DMS153 treated with DMSO at 0.1 percent for 48 hours (cell line): ENCODE measurements at regions not wholly inside any gene's neighbourhood (a gene's known extent, or its start where the extent isn't known, plus 50 kb on each side); places are given as distances from the start of the nearest gene placed in this dataset.

Source experiments
- DNase-seq: peaks from one replicate; lab custom pipeline; 2025; ENCODE audit not compliant: unreplicated experiment; lab: John Stamatoyannopoulos, UW

DNA sequence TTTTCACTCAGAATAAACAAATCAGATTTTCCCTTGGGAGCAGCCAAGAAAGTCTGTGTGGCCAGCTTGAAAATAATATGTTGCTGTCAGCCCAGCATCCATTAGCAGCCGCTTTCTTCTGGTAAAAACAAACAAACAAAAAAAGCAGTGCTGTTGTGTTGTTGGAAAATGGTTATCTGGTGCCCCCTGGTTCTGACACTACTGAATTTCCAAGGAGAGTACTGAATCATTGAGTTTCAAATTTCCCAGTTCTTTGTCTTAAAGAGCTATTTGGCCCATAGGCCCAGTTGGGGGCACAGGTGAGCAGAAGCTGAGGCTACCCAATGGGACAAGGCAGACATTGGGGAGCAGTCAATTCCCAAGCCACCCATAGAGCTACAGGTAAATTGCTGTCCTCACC lies 995.9 kb downstream of the UQCRFS1 start:
- DNase-seq = no peak

DNA sequence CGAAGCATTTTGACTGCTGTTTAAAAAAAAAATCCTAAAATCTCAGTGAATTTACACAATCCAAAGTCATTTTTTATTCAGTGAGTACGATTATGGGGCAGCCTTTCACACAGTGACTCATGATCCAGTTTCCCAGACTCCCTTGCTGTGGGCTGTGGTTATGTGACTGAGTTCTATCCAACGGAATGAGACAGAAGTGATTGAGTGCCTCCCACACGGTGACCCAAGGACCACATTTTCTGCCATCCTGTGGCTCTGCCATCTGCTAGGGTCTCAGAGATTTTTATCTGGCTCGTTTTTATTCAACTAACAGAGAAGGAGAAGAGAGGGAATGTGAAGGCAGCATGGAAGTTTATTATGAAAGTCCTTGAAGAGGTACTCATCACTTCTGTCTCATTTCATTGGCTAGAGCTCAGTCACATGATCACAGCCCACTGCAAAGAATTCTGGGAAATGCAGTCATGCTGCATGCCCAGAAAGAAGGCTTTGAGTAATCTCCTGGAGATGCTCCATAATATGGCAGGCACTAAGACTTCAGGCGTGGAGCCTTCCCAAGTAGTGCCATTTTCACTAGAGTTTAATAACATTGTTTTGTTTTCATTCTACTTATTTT lies 999.4 kb downstream of the UQCRFS1 start:
- no peak for DNase-seq

DNA sequence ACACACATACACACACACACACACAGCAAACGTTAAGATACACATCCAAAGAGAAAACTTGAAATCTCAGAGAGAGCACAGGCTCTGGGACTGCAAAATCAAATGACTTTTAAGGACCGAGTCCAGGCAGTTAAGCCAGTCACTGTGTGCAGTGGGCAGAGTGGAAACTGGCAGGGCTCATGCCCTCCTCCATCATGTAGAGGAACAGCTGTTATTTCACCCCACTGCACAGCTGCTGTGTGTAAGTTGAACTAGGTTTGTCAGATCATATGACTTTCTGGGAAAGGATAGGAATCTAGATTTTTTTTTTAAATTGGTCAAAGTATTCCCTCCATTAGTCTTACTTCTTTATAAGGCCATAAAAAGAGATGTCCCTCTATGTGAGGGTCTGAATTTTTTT lies 1002.1 kb downstream of the UQCRFS1 start:
- DNase-seq = no peak

DNA sequence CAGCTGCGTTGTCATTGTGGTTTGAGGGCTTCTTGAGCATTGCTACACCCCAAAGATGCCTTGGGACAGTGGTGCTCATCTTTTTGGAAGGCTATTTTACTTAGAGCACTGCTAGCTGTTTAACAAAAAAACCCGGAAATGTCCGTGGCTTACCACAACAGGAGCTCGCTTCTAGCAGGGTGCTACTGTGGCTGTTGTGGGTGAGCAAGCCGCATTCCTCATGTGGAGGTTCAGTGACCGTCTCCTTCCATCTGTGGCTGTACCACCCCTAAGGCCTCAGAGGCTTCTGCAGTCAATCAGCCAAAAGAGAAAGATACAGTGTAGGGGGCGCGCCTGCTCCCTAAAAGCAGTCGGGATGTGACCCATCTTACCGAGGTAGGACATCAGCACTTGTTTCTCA lies 1004.2 kb downstream of the UQCRFS1 start:
- no peak for DNase-seq

DNA sequence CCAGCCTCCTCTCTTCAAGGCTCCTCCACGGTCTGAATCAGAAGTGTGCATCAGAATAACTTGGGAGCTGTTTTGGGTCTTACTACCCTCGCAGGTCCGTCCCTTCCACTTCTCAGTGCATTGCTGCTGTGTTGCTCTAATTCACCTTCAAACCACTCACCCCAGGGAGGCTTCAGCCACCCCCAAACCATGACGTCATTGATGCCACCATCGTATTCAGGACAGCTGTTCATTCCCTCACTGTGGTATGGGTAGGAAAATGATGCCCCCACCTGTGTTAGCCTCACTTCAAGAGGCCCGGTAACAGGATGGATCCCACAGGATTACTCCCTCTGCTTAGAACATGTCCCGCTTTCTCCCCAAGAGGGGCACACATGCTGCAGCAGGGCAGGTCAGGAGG lies 1005.7 kb downstream of the UQCRFS1 start:
- no peak for DNase-seq

DNA sequence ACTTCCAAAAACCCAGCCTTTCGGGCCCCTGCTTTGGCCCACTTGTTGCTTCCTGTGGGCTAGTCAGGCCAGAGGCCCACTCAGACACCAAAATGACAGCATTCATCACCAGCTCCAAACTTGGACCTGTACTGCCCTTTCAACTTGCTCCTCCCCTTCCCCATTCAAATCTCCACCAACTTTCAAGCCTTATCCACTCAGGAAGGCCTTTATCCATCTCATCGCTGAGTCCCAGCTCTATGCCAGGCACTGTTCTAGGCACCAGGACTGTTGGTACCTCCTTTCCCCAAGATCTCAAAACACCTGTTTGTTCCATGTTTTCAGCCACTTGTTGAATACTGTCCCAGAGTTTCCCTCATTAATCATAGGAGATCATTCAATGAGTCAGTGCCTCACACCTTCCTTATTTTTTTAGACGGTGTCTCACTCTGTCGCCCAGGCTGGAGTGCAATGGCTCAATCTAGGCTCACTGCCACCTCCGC lies 1011.4 kb downstream of the UQCRFS1 start:
- DNase-seq = no peak

DNA sequence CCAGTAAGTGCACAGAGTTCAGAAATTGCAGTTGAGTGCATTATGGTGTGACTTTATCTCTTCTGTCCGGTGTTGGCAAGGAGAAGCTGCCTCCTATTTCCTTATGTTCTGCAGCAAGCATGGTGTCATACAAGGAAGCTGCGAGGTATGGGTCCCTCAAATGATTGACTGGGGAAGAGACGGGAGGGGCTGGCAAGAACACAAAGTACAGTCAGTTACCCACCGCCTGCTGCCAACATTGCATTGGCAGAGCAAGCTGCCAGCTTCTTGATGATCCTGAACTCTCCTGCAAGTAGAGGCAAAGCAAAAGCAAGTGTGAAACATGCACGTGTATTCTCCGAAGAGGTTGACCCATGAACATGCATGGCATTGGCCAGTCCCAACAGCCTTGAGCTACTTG lies 1013.6 kb downstream of the UQCRFS1 start:
- no peak for DNase-seq

DNA sequence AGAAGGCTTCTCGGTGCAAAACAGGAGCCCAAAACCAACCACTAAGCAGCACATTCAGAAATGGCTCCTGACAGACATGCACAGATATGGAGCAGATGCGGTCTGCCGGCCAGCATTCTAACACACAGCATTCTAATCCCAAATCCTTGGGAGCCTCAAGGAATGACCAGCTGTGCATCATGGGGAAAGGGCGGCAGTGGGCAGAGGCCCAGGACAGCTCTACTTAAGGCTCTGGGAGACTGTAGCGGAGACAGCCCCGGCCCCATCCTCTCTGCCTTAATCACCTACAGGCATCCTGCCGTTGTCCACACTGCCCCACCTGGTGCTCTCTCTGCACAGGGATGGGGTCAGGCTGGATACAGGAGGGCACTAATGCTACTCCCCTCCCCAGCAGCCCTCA lies 1016.0 kb downstream of the UQCRFS1 start:
- no peak for DNase-seq

DNA sequence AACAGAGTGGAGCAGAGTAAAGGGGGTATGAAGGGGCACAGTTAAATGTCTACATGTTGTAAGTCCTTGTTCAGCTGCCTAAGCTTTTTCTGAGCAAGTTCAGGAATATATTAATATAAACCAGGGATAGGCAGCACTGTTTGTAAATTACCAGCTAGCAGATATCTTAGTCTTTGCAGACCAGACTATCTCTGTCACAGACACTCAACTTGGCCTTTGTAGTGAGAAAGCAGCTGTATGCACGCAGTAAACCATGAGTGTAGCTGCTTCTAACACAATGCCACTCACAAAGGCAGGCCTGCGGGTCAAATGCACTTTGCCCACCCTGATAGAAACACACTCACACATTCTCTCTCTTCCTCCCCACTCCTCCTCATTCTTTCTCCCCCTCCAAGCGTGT lies 1016.9 kb downstream of the UQCRFS1 start:
- DNase-seq = no peak

DNA sequence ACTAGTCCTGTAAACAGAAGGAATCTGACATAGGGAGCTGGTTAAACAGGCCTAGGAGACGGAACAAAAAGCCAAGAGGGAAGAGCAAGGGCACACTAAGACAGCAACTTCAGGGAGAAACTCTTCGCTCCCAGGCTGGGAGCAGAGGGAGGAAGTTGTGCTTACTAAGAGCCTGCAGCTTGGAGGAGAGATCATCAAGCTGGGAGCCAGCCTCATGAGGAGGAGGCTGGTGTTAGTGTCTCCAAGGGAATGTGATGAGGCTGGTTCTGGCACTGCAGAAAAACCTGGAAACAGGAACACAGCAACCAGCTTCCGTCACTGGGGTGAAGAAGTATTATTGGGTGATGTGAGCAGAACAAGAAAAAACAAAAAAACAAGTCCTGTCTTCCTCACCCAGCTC lies 1027.3 kb downstream of the UQCRFS1 start:
- DNase-seq = no peak

DNA sequence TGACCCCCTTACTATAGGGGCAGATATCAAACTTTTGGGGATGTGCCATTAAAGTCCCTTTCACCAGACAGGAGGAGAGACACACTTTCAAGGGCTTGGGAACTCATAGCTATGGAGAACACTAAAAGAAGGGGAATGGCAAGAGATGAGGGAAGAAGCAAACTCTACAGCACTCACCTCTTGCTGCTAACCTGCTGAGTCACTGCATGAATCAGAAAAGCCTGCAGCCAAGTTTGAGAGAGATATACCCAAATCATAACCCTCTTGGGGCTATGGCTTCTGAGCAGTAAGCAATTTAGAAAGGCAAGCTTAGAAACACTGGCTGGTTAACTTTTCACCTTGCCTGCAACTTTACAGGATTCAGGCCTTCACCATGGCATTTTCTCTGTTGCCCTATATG lies 1028.0 kb downstream of the UQCRFS1 start:
- no peak for DNase-seq

DNA sequence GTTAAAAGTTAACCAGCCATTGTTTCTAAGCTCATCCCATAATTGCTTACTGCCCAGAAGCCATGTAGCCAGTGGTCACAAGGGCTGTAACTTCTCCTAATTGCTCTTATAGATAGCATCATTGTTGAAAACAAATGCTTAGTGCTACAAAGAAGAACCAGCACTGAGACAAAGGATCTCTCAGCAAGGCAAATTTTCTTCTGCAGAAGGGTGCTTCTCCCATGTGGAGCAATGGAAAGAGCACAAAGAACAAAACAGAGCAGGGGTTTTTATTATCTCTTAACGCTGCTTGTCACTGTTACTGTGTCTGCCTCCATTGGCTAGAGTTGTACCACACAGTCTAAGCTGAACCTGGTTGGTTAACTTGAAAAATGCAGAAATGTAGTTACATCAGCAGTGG lies 1036.8 kb downstream of the UQCRFS1 start:
- no peak for DNase-seq

DNA sequence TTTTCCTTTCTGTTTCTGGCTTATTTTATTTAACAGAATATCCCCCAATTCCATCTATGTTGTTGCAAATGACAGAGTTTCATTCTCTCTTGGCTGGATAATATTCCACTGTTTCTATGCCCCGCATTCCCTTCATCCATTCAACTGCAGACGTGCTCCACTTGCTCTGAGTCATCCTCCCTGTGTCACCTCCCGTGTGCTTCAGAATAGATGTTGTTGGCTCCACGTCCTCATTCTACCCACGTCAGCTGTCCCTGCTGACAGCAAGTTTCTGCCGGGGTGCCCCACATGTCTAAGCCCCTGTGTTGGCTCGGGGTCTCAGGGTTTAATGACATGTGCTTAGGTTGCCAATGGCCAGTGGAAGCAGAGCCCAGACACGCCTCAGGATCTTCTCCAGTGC lies 1041.0 kb downstream of the UQCRFS1 start:
- DNase-seq = no peak

DNA sequence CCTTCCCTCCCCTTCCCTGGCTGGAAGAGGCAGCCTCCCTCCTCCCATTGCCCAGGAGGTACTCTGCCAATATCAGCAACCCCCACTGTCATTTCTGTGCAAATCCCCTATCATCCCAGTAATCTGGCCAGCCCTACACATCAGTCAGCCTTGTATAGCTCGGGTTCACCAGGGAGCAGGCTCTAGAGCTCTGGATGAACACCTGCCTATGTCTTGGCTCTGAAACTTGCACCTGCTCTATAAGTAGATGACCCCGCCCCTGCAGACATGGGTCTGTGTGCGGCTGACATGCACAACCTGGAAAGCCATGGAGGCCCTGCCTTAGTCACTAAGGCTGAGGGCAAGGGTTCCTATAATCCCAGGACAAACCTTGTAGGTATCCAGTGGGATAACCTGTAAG lies 1042.9 kb downstream of the UQCRFS1 start:
- DNase-seq = no peak

DNA sequence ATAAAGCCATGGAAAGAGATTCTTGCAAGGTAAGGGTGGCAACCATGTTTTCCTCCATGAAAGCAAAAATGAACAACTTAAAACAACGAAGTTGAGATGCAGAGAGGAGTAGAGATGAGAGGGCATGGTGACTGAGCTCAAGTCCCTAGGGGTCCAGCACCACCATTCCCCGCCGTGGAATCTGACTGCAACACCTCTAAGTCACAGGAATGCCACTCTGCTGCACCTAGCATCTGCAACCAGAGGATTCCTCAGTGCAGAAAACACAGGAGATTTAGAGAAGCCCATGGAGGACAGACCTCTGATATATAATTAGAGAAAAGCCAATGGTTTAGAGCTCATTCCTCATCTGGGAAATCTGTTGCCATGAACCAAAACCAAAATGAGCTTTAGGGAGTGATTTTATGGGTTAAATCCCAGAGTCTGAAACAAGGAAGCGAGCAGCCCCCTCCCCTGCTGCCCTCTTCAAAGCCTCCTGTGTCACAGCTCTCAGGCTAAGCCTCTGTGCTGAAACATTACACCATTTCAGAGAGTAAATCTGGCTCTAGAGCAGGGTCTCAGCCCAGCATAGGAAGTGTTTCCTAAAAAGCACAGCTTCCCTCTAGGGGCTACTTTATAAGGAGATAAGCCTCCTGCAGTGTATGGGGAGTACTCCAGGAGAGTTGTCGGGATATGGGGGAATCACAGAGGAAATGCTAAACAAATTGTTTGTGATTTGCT lies 1043.6 kb downstream of the UQCRFS1 start:
- DNase-seq = no peak

DNA sequence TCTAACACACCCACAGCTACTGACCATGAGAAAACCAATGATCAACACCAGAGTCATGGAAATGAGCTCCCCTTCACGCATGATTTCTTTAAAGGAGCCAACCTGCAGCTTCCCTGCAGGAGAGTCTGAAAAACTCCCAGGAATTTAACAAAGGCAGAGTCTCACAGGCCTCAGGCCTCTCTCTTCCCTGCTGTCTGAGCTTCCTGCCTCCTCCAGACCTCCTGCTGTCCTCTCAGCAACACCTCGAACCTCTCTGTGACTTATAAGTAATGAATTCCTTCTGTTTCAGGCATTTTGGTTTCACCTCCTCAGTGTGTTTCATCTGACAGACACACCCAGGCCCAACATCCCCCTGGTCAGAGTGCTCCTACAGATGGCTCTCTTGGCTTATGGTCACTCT lies 1044.4 kb downstream of the UQCRFS1 start:
- no peak for DNase-seq

DNA sequence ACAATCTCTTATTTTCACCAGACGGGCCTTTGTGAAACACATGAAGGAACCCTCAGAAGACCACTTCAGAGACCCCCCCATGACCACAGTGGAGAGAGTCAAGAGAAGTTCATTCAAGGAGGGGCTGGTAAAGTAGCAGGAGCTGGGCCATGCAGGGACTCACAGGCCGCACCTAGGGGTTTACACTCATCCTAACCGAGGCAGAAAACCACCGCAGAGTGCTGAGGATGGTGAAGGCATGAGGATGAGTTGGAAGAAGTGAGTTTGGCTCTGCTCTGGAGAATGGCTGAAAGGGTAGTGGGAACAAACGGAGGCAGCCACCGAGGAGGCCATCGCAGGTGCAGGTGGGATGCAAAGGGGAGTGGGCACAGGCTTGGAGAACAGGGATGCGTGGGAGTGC lies 1046.9 kb downstream of the UQCRFS1 start:
- no peak for DNase-seq

DNA sequence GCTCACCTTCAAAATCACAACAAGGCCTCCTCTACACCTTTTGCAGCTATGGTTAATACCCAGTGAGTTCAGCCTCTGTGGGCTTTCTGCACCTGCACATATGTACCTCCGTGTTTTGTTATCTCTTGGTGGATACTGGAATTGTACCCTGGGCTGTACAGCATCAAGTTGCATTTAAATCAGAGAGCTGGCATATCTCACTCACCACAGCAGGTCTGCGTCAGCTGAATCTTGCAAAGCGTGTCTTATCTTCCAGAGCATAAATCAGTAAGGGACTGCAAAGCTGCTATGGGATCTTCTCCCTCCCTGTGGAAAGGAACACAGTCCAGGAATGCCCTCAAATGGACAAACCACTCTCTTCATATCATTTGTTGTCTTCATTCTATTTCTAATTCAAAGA lies 1048.7 kb downstream of the UQCRFS1 start:
- DNase-seq = no peak

DNA sequence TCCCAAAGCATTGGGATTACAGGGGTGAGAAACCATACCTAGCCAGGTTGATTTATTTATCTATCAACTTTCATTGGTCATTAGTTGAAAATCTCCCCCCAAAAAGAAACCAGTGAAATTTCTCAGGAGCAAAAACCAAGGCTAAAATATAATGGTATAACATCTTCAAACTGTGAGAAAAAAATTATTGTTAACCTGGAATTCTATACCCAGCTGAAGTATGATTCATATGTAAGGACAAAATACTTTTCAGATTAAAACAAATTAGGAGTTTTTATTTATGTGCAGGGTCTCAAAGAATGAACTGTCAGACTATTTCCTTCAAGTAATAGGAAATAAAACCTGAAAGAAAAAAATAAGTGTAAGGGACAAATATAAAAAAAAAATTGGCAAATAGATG lies 1053.9 kb downstream of the UQCRFS1 start:
- no peak for DNase-seq

DNA sequence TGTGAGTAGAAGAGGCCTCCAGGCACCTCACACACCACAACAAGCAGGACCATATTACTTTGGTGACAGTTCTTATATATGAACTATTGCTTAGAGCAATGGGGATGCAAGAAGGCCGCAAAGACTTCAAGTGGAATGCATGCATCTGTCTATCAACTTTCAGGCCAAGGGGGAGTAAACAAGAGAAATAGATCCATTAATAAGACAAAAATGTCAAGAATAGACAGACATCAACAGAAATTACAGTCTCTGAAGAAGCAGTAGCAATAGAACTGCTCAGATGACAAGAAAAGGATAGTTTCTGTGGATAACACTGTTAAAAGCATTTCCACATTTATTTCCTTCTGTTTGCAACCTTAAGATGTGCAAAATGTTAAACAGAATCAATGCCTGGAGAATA lies 1057.7 kb downstream of the UQCRFS1 start:
- DNase-seq = no peak

DNA sequence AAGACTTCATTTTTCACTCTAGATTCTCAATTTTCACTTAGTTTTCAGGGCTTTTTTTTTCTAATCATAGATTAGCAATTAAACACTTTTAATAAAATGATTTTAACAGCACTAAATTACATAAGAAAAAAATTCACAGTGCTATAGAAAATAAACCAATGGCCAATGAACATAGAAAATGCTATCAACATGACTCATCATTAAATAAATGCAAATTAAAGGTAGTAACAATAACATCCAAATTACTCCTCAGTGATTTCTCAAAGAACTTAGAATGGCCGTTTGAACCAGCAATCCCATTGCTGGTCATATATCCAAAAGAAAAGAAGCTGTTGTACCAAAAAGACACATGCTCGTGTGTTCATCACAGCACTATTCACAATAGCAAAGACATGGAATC lies 1058.9 kb downstream of the UQCRFS1 start:
- no peak for DNase-seq

DNA sequence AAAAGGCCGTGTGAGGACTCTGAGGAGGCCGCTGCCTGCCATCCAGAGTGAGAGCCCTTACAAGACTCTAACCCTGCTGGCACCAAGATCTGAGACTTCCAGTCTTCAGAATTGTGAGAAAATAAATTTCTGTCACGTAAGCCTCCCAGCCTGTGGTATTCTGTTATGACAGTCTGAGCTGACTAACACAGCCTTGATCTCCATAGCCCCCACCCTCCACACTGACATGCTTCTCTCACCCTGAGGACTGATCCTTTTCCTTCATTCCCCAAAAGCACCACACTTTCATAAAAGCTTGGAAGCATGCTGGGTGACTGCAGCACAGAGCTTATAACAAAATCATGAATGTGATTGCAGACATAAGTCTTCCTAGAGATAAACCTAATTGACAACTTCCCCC lies 1059.8 kb downstream of the UQCRFS1 start:
- DNase-seq = no peak

DNA sequence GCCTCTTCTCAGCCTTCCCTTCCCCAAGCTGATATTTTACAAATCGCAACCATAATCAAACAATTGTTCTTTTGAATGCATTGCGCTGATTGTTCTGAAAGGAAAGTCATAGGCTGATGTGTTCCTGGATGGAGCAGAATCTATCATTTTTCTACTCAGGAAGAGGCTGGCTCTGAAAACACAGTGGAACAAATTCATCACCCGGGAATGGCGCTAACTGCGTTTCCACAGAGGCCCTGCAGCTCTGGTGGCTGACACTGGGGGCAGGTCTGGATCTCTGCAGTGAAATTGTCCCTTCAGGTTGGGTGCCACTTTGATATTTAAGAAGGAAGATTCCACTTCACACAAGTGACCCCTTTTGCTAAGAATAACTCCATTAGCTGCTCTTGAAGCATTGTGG lies 1060.8 kb downstream of the UQCRFS1 start:
- DNase-seq = no peak
